Calu3 (cell line): ENCODE measurements at regions not wholly inside any gene's neighbourhood (a gene's known extent, or its start where the extent isn't known, plus 50 kb on each side); places are given as distances from the start of the nearest gene placed in this dataset.

ENCODE experiments used
- BruUV-seq: library from RNA; stranded (reverse); fragments of 400-500 nt; replicated peaks from 2 replicates; lab custom pipeline; 2021; lab: Mats Ljungman, UMichigan
- CTCF ChIA-PET: fragments of 300-600 bp; sonication (Branson Sonifier 250); formaldehyde crosslinking; loops from one replicate; lab custom pipeline; 2022; ENCODE audit warnings: antibody characterized with exemption; lab: Charles Lee
- DNase-seq: peaks from one replicate; pipeline ENCODE4 v3.0.0; 2022
- H3K27ac Mint-ChIP-seq: one replicate; pipeline ENCODE4 v1.8.0; 2022; ENCODE audit warnings: mixed read lengths; ENCODE audit not compliant: unreplicated experiment
- H3K27me3 Mint-ChIP-seq: one replicate; pipeline ENCODE4 v1.8.0; 2022; ENCODE audit warnings: mixed read lengths; ENCODE audit not compliant: unreplicated experiment
- H3K36me3 Mint-ChIP-seq: one replicate; pipeline ENCODE4 v1.8.0; 2022; ENCODE audit warnings: mild to moderate bottlenecking, moderate library complexity, mixed read lengths; ENCODE audit not compliant: insufficient read depth, unreplicated experiment
- H3K4me1 Mint-ChIP-seq: one replicate; pipeline ENCODE4 v1.8.0; 2022; ENCODE audit warnings: mild to moderate bottlenecking, low read depth, mixed read lengths; ENCODE audit not compliant: unreplicated experiment
- H3K4me3 Mint-ChIP-seq: one replicate; pipeline ENCODE4 v1.8.0; 2022; ENCODE audit warnings: mild to moderate bottlenecking, low read depth, moderate library complexity, mixed read lengths; ENCODE audit not compliant: unreplicated experiment
- H3K9me3 Mint-ChIP-seq: one replicate; pipeline ENCODE4 v1.8.0; 2022; ENCODE audit warnings: low read depth, mixed read lengths; ENCODE audit not compliant: unreplicated experiment
- intact Hi-C: fragments of 100-400 bp; cut with micrococcal nuclease; formaldehyde crosslinking; loops from one replicate; pipeline ENCODE4 v1.10.0; 2022; ENCODE audit not compliant: unreplicated experiment
- TF ChIP-seq, protein P1 (sequence below): fragments of 200-600 bp; IDR thresholded peaks from one replicate; pipeline ENCODE4 v1.8.0; 2022; ENCODE audit warnings: antibody characterized with exemption; ENCODE audit not compliant: unreplicated experiment

DNA sequence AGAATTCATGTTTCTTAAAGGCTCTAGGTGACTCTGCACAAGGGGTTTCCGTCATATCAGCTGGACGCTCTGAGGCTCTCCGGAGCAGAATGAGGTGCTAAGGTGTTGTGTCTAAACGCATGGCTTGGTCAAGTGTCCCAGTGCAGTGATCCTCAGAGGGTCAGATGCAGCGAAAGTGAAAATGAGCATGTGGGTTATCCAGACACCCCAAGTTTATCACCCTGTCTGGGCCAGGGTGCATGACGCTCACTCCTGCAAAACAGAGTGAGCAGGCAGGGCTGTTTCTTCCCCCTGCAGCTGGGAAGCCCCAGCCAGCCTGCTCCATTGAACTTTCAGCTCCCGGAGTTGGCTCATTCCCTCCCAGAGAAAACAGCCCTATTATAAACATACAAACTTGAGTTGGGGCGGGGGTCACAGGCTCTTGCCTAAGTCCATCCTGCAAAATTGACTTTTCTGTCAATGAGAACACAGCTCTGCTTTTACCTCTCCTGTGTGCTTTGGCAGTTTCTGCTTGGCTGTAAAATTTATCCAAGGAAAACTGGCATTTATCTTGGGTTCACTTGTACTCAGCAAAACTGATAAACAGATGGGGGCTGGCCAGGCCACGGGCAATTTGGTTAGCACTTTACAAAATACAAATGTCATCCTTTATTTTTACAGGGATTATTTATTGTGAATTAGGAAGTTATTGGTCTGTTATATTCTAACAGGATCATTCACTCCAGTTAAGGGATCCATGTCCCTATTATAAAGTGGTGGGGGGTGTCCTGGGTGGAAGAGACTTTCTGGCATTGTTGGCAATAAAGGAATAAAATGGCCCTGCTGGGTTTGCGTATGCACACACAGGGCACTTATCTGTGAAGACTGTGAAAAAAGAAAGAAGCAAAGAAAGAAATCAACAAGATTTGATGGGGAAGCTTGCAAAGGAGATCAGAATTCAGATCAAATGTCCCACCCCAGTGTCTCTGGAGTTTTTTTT is 154.9 kb downstream of the FOXA2 start:
- Mint-ChIP-seq H3K9me3 (no peaks in the 10 kb centered on the region), H3K27ac (no peak overlapping the region), H3K4me1 (no peaks in the 10 kb centered on the region), H3K36me3 (no peaks in the 10 kb centered on the region), H3K27me3 (no peaks in the 10 kb centered on the region), H3K4me3 (no peak overlapping the region)
- no peak for DNase-seq
- no TSS peak for BruUV-seq
- TF ChIP-seq, protein P1, sequence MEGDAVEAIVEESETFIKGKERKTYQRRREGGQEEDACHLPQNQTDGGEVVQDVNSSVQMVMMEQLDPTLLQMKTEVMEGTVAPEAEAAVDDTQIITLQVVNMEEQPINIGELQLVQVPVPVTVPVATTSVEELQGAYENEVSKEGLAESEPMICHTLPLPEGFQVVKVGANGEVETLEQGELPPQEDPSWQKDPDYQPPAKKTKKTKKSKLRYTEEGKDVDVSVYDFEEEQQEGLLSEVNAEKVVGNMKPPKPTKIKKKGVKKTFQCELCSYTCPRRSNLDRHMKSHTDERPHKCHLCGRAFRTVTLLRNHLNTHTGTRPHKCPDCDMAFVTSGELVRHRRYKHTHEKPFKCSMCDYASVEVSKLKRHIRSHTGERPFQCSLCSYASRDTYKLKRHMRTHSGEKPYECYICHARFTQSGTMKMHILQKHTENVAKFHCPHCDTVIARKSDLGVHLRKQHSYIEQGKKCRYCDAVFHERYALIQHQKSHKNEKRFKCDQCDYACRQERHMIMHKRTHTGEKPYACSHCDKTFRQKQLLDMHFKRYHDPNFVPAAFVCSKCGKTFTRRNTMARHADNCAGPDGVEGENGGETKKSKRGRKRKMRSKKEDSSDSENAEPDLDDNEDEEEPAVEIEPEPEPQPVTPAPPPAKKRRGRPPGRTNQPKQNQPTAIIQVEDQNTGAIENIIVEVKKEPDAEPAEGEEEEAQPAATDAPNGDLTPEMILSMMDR: no peak
- intact Hi-C loops: no loop called here
- CTCF ChIA-PET: interaction anchor here (0.7 kb wide), 1 partner anchor 537 kb away, joined by 3 read pairs; no protein-coding TSS in a partner anchor

DNA sequence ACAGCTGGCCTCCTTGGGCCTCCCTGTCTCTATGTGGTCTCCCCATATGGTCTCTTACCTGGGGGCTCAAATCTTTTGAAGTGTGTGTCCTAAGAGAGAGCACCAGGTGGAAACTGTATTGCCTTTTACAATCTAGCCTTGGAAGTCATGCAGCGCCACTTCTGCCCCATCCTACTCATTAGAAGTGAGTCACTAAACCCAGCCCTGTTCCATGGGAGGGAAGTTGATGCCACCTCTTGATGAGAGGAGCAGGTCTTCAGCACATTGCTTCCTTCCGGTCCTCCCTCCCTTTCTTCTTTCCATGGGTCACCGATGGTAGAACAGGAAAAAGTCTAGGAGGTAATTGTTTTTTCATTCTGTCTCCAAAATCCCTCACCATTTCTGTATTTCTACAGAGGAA is 156.3 kb downstream of the FOXA2 start:
- Mint-ChIP-seq H3K36me3 (no peaks in the 10 kb centered on the region), H3K4me3 (no peak overlapping the region), H3K9me3 (no peaks in the 10 kb centered on the region), H3K27ac (no peak overlapping the region), H3K4me1 (peaks cover 8% of the 10 kb centered on the region), H3K27me3 (no peaks in the 10 kb centered on the region)
- CTCF ChIA-PET: no interaction called here
- TF ChIP-seq, protein P1: no peak
- BruUV-seq: no TSS peak
- intact Hi-C loops: no loop called here
- DNase-seq: no peak

DNA sequence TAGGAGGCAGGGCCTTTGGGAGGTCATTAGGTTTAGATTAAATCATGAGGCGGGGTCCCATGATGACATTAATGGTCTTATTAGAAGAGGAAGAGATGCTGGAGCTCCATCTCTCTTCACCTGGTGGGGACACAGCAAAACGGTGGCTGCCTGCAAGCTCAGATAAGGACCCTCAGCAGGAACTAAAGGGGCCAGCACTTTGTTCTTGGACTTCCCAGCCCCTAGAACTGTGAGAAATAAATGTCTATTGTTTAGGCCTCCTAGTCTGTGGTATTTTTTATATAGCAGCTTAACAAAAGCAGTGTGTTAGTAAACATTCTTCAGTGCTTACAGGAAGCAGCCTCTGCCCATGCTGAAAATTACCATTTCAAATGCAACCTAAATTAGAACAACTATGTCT is 157.6 kb downstream of the FOXA2 start:
- H3K36me3 Mint-ChIP-seq: no peaks in the 10 kb centered on the region
- H3K4me1 Mint-ChIP-seq: peaks cover 8% of the 10 kb centered on the region
- no TSS peak for BruUV-seq
- CTCF ChIA-PET: no interaction called here
- TF ChIP-seq, protein P1: no peak
- no peaks in the 10 kb centered on the region for H3K27me3 Mint-ChIP-seq
- no peaks in the 10 kb centered on the region for H3K9me3 Mint-ChIP-seq
- no peak overlapping the region for H3K4me3 Mint-ChIP-seq
- intact Hi-C loops: no loop called here
- DNase-seq: no peak
- H3K27ac Mint-ChIP-seq: no peak overlapping the region

- TF ChIP-seq, protein P1: no peak
- no TSS peak for BruUV-seq
- intact Hi-C loops: no loop called here
- H3K4me3 Mint-ChIP-seq: no peak overlapping the region
- no peak for DNase-seq
- H3K27me3 Mint-ChIP-seq: no peaks in the 10 kb centered on the region
- H3K36me3 Mint-ChIP-seq: no peaks in the 10 kb centered on the region
- no peak overlapping the region for H3K27ac Mint-ChIP-seq
- CTCF ChIA-PET: no interaction called here
- no peaks in the 10 kb centered on the region for H3K9me3 Mint-ChIP-seq
- H3K4me1 Mint-ChIP-seq: peaks cover 8% of the 10 kb centered on the region
These were observed 158.8 kb downstream of the FOXA2 start for GRCh38 chr20:22425344-22426295.
